Chondrocyte (in vitro differentiated cells): ENCODE measurements at regions not wholly inside any gene's neighbourhood (a gene's known extent, or its start where the extent isn't known, plus 50 kb on each side); places are given as distances from the start of the nearest gene placed in this dataset.

ENCODE experiments used
- DNase-seq: peaks from one replicate; pipeline ENCODE4 v3.0.0; 2021; ENCODE audit warnings: mixed read lengths, low spot score
- H3K27ac Mint-ChIP-seq: one replicate; pipeline ENCODE4 v1.8.0; 2021; ENCODE audit warnings: mild to moderate bottlenecking, moderate library complexity, mixed read lengths; ENCODE audit not compliant: unreplicated experiment
- H3K27me3 Mint-ChIP-seq: 2 replicates; pipeline ENCODE4 v1.8.0; 2021; ENCODE audit warnings: low read depth, mixed read lengths
- H3K36me3 Mint-ChIP-seq: 2 replicates; pipeline ENCODE4 v1.8.0; 2021; ENCODE audit warnings: low read depth, mixed read lengths
- H3K4me1 Mint-ChIP-seq: 2 replicates; pipeline ENCODE4 v1.8.0; 2021; ENCODE audit warnings: low read depth, mild to moderate bottlenecking, mixed read lengths
- H3K4me3 Mint-ChIP-seq: one replicate; pipeline ENCODE4 v1.8.0; 2021; ENCODE audit warnings: mild to moderate bottlenecking, moderate library complexity, mixed read lengths; ENCODE audit not compliant: unreplicated experiment
- H3K9me3 Mint-ChIP-seq: 2 replicates; pipeline ENCODE4 v1.8.0; 2021; ENCODE audit warnings: low read depth, mixed read lengths
- CTCF ChIP-seq: fragments of 200-600 bp; sonication (generic); IDR thresholded peaks from 2 replicates; pipeline ENCODE4 v1.5.0; 2021; ENCODE audit warnings: antibody characterized with exemption, mild to moderate bottlenecking, moderate library complexity

- DNase-seq = no peak
- TF ChIP-seq CTCF = no peak
- no peaks in the 10 kb centered on the region for H3K9me3 Mint-ChIP-seq
- H3K27me3 Mint-ChIP-seq = no peaks in the 10 kb centered on the region
- H3K27ac Mint-ChIP-seq = no peak overlapping the region
- H3K4me3 Mint-ChIP-seq = no peak overlapping the region
- H3K4me1 Mint-ChIP-seq = peaks cover 21% of the 10 kb centered on the region
- H3K36me3 Mint-ChIP-seq = peaks cover 2% of the 10 kb centered on the region
Measured at GRCh38 chr6:14713966-14714631, 531.8 kb upstream of the JARID2 start.

GRCh38 chr6:14715076-14715475 lies 530.8 kb upstream of the JARID2 start:
- no peak for TF ChIP-seq CTCF
- Mint-ChIP-seq H3K36me3 (peaks cover 2% of the 10 kb centered on the region), H3K27ac (no peak overlapping the region), H3K4me3 (no peak overlapping the region), H3K27me3 (no peaks in the 10 kb centered on the region), H3K4me1 (peaks cover 23% of the 10 kb centered on the region), H3K9me3 (no peaks in the 10 kb centered on the region)
- DNase-seq = no peak

GRCh38 chr6:14716499-14717146 lies 529.2 kb upstream of the JARID2 start:
- DNase-seq = no peak
- H3K4me3 Mint-ChIP-seq = no peak overlapping the region
- H3K9me3 Mint-ChIP-seq = no peaks in the 10 kb centered on the region
- H3K36me3 Mint-ChIP-seq = no peaks in the 10 kb centered on the region
- no peak for TF ChIP-seq CTCF
- no peaks in the 10 kb centered on the region for H3K27me3 Mint-ChIP-seq
- H3K4me1 Mint-ChIP-seq = peaks cover 21% of the 10 kb centered on the region
- H3K27ac Mint-ChIP-seq = no peak overlapping the region

- TF ChIP-seq CTCF = no peak
- no peaks in the 10 kb centered on the region for H3K27me3 Mint-ChIP-seq
- H3K4me1 Mint-ChIP-seq = peaks cover 21% of the 10 kb centered on the region
- no peak overlapping the region for H3K4me3 Mint-ChIP-seq
- no peak for DNase-seq
- no peak overlapping the region for H3K27ac Mint-ChIP-seq
- H3K9me3 Mint-ChIP-seq = no peaks in the 10 kb centered on the region
- H3K36me3 Mint-ChIP-seq = no peaks in the 10 kb centered on the region
Measured at GRCh38 chr6:14717307-14717706, 528.6 kb upstream of the JARID2 start.

GRCh38 chr6:14718861-14719260 lies 527.0 kb upstream of the JARID2 start:
- Mint-ChIP-seq H3K36me3 (peaks cover 1% of the 10 kb centered on the region), H3K9me3 (no peaks in the 10 kb centered on the region), H3K4me1 (peaks cover 9% of the 10 kb centered on the region), H3K27me3 (no peaks in the 10 kb centered on the region), H3K27ac (no peak overlapping the region), H3K4me3 (no peak overlapping the region)
- no peak for TF ChIP-seq CTCF
- DNase-seq = no peak
